ENCODE measurements at regions not wholly inside any gene's neighbourhood (a gene's known extent, or its start where the extent isn't known, plus 50 kb on each side); places are given as distances from the start of the nearest gene placed in this dataset.

GRCh38 chrX:87805829-87806490 lies 288.4 kb downstream of the KLHL4 start:
- Histone ChIP-seq H3K36me3 (ENCODE audit: control insufficient read depth, insufficient read depth, low read length) (no peaks in the 10 kb centered on the region), H3K4me3 (ENCODE audit: low read length) (no peak overlapping the region), H3K27me3 (ENCODE audit: control insufficient read depth, insufficient read depth, low read length, poor library complexity, severe bottlenecking) (no peaks in the 10 kb centered on the region), H3K9me3 (ENCODE audit: control insufficient read depth, low read length) (no peaks in the 10 kb centered on the region), H3K27ac (ENCODE audit: low read depth, low read length) (no peak overlapping the region), H3K4me1 (ENCODE audit: control insufficient read depth, insufficient read depth, low read length) (no peaks in the 10 kb centered on the region), H3K9ac (ENCODE audit: extremely low read depth, low read length, poor library complexity, severe bottlenecking) (peak overlapping the region; percentile 55)
- H3K4me3 Mint-ChIP-seq = no peak overlapping the region
- DNase-seq = no peak
- TF ChIP-seq CTCF (conservative IDR thresholded peaks at IDR 0.05) = no peak
- H3K9me3 Mint-ChIP-seq = peaks cover 13% of the 10 kb centered on the region
- H3K4me1 Mint-ChIP-seq = peaks cover 9% of the 10 kb centered on the region
- H3K27me3 Mint-ChIP-seq (ENCODE audit: insufficient read depth) = no peaks in the 10 kb centered on the region
- H3K27ac Mint-ChIP-seq = peak overlapping the region; percentile 98
- 39 to 46% methylated on average over 2 to 5 of the region's 5 CpGs for WGBS, 2 experiments (ENCODE audit: insufficient coverage in 1 of 2, insufficient read length in 1 of 2)
- H3K36me3 Mint-ChIP-seq (ENCODE audit: low read depth) = peaks cover 4% of the 10 kb centered on the region

- Mint-ChIP-seq H3K9me3 (peaks cover 13% of the 10 kb centered on the region), H3K27me3 (ENCODE audit: insufficient read depth) (no peaks in the 10 kb centered on the region), H3K4me1 (peaks cover 15% of the 10 kb centered on the region), H3K4me3 (no peak overlapping the region), H3K27ac (no peak overlapping the region), H3K36me3 (ENCODE audit: low read depth) (peaks cover 4% of the 10 kb centered on the region)
- no peak overlapping the region for H3K4me3 ChIP-seq (ENCODE audit: low read length)
- 95 to 100% methylated on average over 3 to 35 of the region's 35 CpGs for WGBS, 2 experiments (ENCODE audit: insufficient coverage in 1 of 2, insufficient read length in 1 of 2)
- DNase-seq = no peak
- H3K27ac ChIP-seq (ENCODE audit: low read depth, low read length) = no peak overlapping the region
- H3K9ac ChIP-seq (ENCODE audit: extremely low read depth, low read length, poor library complexity, severe bottlenecking) = no peak overlapping the region
- H3K36me3 ChIP-seq (ENCODE audit: control insufficient read depth, insufficient read depth, low read length) = no peaks in the 10 kb centered on the region
- H3K9me3 ChIP-seq (ENCODE audit: control insufficient read depth, low read length) = no peaks in the 10 kb centered on the region
- no peak for TF ChIP-seq CTCF (conservative IDR thresholded peaks at IDR 0.05)
- H3K27me3 ChIP-seq (ENCODE audit: control insufficient read depth, insufficient read depth, low read length, poor library complexity, severe bottlenecking) = no peaks in the 10 kb centered on the region
- H3K4me1 ChIP-seq (ENCODE audit: control insufficient read depth, insufficient read depth, low read length) = no peaks in the 10 kb centered on the region
Measured at GRCh38 chrX:87808576-87809243, 291.1 kb downstream of the KLHL4 start.

- 82% methylated on average over 2 of the region's 4 CpGs; no CpG with 5 or more reads in 1 of the 2 experiments for WGBS, 2 experiments (ENCODE audit: insufficient coverage in 1 of 2, insufficient read length in 1 of 2)
Measured at GRCh38 chrX:87813566-87813965, 296.0 kb downstream of the KLHL4 start.

More at GRCh38 chrX:87813566-87813965, 296.0 kb downstream of the KLHL4 start:
- DNase-seq = no peak
- Histone ChIP-seq H3K4me3 (ENCODE audit: low read length) (no peak overlapping the region), H3K9ac (ENCODE audit: extremely low read depth, low read length, poor library complexity, severe bottlenecking) (no peak overlapping the region), H3K27ac (ENCODE audit: low read depth, low read length) (no peak overlapping the region), H3K36me3 (ENCODE audit: control insufficient read depth, insufficient read depth, low read length) (no peaks in the 10 kb centered on the region), H3K4me1 (ENCODE audit: control insufficient read depth, insufficient read depth, low read length) (no peaks in the 10 kb centered on the region), H3K9me3 (ENCODE audit: control insufficient read depth, low read length) (no peaks in the 10 kb centered on the region), H3K27me3 (ENCODE audit: control insufficient read depth, insufficient read depth, low read length, poor library complexity, severe bottlenecking) (no peaks in the 10 kb centered on the region)
- TF ChIP-seq CTCF (conservative IDR thresholded peaks at IDR 0.05) = no peak
- Mint-ChIP-seq H3K4me1 (peaks cover 7% of the 10 kb centered on the region), H3K9me3 (peaks cover 4% of the 10 kb centered on the region), H3K27ac (no peak overlapping the region), H3K4me3 (no peak overlapping the region), H3K27me3 (ENCODE audit: insufficient read depth) (no peaks in the 10 kb centered on the region), H3K36me3 (ENCODE audit: low read depth) (no peaks in the 10 kb centered on the region)
